ENCODE measurements at regions not wholly inside any gene's neighbourhood (a gene's known extent, or its start where the extent isn't known, plus 50 kb on each side); places are given as distances from the start of the nearest gene placed in this dataset.
"Not testable (repeated sequence)": the region's sequence is repeated elsewhere in the genome, so short reads cannot be mapped to it uniquely, and the experiment has no call there.

DNA sequence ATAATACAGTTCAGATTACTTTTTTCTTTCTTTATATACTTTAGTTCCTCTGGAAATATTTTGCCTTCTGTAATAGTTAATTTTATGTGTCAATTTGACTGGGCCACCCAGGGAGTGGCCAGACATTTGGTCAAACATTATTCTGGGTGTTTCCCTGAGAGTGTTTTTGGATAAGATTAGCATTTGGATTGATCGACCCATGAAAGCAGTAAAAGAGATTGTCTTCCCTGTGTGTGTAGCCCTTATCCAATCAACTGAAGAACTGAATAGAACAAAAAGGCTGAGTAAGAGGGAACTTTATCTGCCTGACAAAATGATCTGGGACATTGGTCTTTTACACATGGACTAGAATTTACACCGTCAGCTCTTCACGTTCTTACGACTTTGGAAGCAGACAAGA, 1190.1 kb upstream of the FAM98A start:
- Histone ChIP-seq H3K27ac (no peak overlapping the region), H3K4me2 (no peak overlapping the region), H3K9me3 (no peaks in the 10 kb centered on the region), H3K4me3 (no peak overlapping the region), H3K9ac (no peak overlapping the region), H3K36me3 (no peaks in the 10 kb centered on the region), H3K27me3 (no peaks in the 10 kb centered on the region), H4K20me1 (no peaks in the 10 kb centered on the region), H3K4me1 (no peaks in the 10 kb centered on the region)
- no peak for TF ChIP-seq Cebpa-rat (IDR thresholded peaks at IDR 0.05)

DNA sequence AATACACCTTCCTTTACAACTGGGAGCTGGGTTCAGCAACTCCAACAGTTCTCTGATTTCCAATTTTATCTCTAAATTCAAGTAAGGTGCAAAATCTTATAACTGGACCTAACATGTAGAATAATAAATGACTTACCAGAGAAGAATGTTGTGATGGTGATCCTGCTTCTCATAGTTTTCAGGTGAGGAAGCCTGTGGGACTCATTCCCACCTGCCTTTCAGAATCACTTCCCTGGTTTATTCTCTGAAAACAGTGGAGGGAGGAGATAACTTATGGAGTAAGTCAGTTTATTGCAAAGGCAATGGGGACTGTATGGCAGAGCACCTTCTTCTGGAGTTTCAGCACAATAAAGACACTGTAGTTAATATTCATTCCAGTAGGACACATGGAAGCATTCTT, 1188.2 kb upstream of the FAM98A start:
- Histone ChIP-seq H4K20me1 (no peaks in the 10 kb centered on the region), H3K4me2 (no peak overlapping the region), H3K36me3 (no peaks in the 10 kb centered on the region), H3K9me3 (no peaks in the 10 kb centered on the region), H3K9ac (no peak overlapping the region), H3K27ac (no peak overlapping the region), H3K4me3 (no peak overlapping the region), H3K27me3 (no peaks in the 10 kb centered on the region), H3K4me1 (no peaks in the 10 kb centered on the region)
- TF ChIP-seq Cebpa-rat (IDR thresholded peaks at IDR 0.05) = no peak

DNA sequence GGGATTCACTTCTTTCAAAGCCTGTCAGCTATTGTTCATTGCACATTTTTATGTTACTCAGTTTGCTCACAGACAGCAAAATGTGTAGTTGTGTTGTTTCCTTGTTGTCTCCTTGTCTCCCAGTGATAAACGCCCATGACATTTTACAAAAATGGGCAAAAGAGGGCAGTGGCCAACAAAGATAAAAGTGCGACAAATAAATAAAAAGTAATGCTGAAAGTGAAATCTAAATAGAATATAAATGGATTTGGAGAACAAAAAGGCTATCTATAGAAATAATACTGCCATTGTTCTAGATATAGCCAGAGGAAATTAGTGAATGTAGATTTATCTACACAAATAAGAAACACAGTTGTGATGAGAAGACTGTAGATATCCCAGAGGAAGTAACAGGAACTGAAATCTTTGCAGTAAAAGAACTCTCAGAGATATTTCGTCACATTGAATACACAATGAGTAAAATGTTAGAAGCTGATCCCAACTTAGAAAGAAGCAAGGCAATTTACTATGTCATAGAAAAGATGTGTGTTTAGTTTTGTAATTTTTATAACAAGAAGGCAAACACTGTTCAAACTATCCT, 1186.2 kb upstream of the FAM98A start:
- H3K4me2 ChIP-seq = no peak overlapping the region
- no peak overlapping the region for H3K27ac ChIP-seq
- no peaks in the 10 kb centered on the region for H3K4me1 ChIP-seq
- TF ChIP-seq Cebpa-rat (IDR thresholded peaks at IDR 0.05) = no peak
- H3K27me3 ChIP-seq = no peaks in the 10 kb centered on the region
- no peak overlapping the region for H3K9ac ChIP-seq
- no peak overlapping the region for H3K4me3 ChIP-seq
- no peaks in the 10 kb centered on the region for H3K9me3 ChIP-seq
- no peaks in the 10 kb centered on the region for H3K36me3 ChIP-seq
- H4K20me1 ChIP-seq = no peaks in the 10 kb centered on the region

DNA sequence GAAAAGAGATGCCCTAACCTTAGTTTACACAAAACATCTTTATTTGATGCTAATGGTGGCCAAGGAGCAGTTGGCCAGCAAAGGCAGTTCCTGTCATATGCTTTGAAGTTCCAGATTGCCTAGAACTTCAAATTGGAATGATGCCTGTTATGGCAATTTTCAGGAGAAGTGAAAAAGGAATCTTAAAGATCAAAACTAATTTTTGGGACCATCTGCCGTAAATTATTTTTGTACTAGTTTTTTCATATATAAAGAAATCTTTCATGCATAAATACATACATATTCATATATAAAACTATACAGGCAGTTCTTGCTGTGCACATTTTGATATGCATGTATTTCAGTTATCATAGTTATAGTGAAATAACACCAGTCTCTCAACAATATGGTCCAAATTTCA, 1185.6 kb upstream of the FAM98A start:
- Histone ChIP-seq H3K9ac (no peak overlapping the region), H3K4me3 (no peak overlapping the region), H3K36me3 (no peaks in the 10 kb centered on the region), H3K27me3 (no peaks in the 10 kb centered on the region), H4K20me1 (no peaks in the 10 kb centered on the region), H3K4me1 (no peaks in the 10 kb centered on the region), H3K4me2 (no peak overlapping the region), H3K9me3 (no peaks in the 10 kb centered on the region), H3K27ac (no peak overlapping the region)
- no peak for TF ChIP-seq Cebpa-rat (IDR thresholded peaks at IDR 0.05)

DNA sequence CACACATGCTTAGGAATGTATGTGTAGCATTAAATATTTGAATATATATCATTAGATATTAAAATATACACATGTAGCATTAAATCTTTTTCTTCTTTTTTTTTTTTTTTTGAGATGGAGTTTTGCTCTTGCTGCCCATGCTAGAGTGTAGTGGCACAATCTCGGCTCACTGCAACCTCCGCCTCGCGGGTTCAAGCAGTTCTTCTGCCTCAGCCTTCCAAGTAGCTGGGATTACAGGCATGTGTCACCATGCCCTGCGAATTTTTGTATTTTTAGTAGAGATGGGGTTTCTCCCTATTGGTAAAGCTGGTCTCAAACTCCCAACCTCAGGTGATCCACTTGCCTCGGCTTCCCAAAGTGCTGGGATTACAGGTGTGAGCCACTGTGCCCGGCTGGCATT, 1151.6 kb upstream of the FAM98A start:
- not testable (repeated sequence) for H3K27me3 ChIP-seq, H3K27ac ChIP-seq, H4K20me1 ChIP-seq, H3K4me2 ChIP-seq, H3K9me3 ChIP-seq, H3K4me3 ChIP-seq, H3K36me3 ChIP-seq, H3K9ac ChIP-seq, H3K4me1 ChIP-seq

DNA sequence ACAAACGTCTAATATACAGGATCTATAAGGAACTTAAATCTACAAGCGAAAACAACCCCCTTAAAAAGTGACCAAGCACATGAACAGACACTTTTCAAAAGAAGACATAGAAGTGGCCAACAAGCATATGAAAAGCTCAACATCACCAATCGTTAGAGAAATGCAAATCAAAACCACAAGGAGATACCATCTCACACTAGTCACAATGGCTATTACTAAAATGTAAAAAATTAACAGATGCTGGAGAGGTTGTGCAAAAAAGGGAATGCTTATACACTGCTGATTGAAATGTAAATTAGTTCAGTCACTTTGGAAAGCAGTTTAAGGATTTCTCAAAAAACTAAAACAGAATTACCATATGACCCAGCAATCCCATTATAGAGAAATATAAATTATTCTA, 1148.5 kb upstream of the FAM98A start:
- Histone ChIP-seq H3K36me3 (no peaks in the 10 kb centered on the region), H3K27me3 (no peaks in the 10 kb centered on the region), H3K4me2 (no peak overlapping the region), H3K9ac (no peak overlapping the region), H4K20me1 (no peaks in the 10 kb centered on the region), H3K4me1 (no peaks in the 10 kb centered on the region), H3K9me3 (no peaks in the 10 kb centered on the region), H3K4me3 (no peak overlapping the region), H3K27ac (no peak overlapping the region)
- no peak for TF ChIP-seq Cebpa-rat (IDR thresholded peaks at IDR 0.05)

DNA sequence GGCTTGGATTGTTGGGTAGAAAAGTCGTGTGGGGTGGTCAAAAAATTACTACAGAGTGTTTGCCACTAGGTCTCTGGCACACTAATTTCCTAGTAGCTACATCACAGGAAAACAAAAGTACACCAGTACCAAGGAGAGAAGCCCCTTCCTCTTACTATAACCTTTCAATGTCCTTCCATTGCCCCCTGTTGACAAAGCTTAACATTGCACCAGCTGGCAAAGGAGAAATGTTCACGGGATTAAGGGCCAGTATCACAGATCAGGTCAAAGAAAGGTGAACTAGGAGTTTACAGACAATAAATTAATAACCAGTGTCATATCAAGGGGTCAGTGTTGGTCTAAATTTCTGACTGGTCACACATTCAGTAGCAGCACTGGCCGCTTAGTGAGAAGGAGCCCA, 1139.6 kb upstream of the FAM98A start:
- Histone ChIP-seq H3K4me2 (no peak overlapping the region), H4K20me1 (no peaks in the 10 kb centered on the region), H3K27me3 (no peaks in the 10 kb centered on the region), H3K27ac (no peak overlapping the region), H3K9me3 (no peaks in the 10 kb centered on the region), H3K9ac (no peak overlapping the region), H3K4me3 (no peak overlapping the region), H3K4me1 (no peaks in the 10 kb centered on the region), H3K36me3 (no peaks in the 10 kb centered on the region)
- TF ChIP-seq Cebpa-rat (IDR thresholded peaks at IDR 0.05) = no peak

DNA sequence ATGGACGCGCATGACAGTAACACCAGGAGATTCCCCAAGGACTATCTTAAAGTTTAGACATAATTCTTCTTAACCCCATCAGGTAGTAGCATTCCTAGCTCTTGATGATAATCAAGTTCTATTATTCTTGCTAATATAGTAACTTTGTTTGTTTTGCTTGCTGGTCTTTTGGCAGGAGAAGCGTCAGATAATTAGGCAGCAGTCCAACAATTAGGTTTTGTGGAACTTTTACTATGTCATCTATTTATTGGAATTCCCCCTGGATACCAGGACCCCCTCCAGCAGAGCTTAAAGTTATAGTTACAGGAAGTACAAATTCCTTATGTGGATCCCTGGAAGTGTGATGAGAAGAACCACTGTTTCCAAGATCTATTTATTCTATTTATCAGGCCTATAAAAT, 1138.0 kb upstream of the FAM98A start:
- no peak overlapping the region for H3K27ac ChIP-seq
- no peaks in the 10 kb centered on the region for H3K9me3 ChIP-seq
- no peak overlapping the region for H3K4me3 ChIP-seq
- no peak overlapping the region for H3K4me2 ChIP-seq
- TF ChIP-seq Cebpa-rat (IDR thresholded peaks at IDR 0.05) = no peak
- no peak overlapping the region for H3K9ac ChIP-seq
- H3K36me3 ChIP-seq = no peaks in the 10 kb centered on the region
- H4K20me1 ChIP-seq = no peaks in the 10 kb centered on the region
- no peaks in the 10 kb centered on the region for H3K4me1 ChIP-seq
- H3K27me3 ChIP-seq = no peaks in the 10 kb centered on the region

DNA sequence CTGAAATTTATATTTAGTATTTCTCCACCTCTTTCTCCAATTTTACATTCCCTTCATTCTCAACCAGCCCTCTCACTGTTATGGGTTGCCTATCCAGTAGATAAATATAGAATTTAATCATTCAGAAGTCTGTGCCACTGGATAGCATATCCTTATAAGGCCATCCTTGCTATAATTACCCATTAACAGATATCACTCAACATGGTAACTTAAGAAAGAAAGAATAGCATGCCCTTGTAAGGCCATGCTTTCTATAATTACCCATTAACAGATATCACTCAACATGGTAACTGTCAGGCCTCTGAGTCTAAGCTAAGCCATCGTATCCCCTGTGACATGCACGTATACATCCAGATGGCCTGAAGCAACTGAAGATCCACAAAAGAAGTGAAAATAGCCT, 1137.4 kb upstream of the FAM98A start:
- Histone ChIP-seq H3K27me3 (no peaks in the 10 kb centered on the region), H3K9ac (no peak overlapping the region), H3K27ac (no peak overlapping the region), H3K4me1 (no peaks in the 10 kb centered on the region), H3K4me2 (no peak overlapping the region), H3K9me3 (no peaks in the 10 kb centered on the region), H3K36me3 (no peaks in the 10 kb centered on the region), H3K4me3 (no peak overlapping the region), H4K20me1 (no peaks in the 10 kb centered on the region)
- no peak for TF ChIP-seq Cebpa-rat (IDR thresholded peaks at IDR 0.05)

DNA sequence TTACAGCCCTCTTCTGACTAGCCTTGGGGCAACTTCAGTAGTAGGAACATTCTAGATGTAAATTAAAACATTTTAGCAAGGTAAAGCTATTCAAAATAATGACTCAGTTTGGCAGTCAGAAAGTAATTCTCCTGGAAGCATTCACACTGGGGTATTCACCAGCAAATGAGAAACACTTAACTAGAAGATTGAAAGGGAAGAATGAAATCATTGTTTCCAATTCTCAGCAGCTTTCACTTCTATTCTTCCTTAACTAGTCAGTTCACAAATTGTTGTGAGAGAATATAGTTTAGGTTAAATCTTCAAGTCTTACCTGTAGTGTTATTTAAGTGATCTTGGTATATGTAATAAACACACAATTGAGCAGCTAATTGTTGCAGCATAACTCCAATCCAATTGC, 1135.6 kb upstream of the FAM98A start:
- Histone ChIP-seq H3K36me3 (no peaks in the 10 kb centered on the region), H3K27ac (no peak overlapping the region), H3K9me3 (no peaks in the 10 kb centered on the region), H3K4me3 (no peak overlapping the region), H4K20me1 (no peaks in the 10 kb centered on the region), H3K4me1 (no peaks in the 10 kb centered on the region), H3K27me3 (no peaks in the 10 kb centered on the region), H3K9ac (no peak overlapping the region), H3K4me2 (no peak overlapping the region)
- no peak for TF ChIP-seq Cebpa-rat (IDR thresholded peaks at IDR 0.05)

DNA sequence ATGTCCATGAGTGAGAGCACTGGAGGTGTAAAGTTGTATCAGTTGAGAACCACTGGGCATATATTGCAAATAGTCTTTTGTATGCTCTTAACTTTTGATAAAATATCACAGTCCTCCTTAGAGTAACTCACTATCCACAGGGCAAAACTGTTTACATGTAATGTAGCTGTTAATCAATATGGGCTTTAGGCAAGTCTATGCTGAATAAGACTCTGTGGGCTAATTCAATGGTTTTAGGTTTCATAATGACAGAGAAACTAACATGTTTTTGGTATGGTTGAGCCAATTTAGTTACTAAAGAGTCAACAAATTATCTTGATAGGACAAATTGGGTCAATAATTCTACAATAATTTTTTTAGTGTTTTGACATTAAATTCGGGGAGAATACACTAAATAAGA, 1134.9 kb upstream of the FAM98A start:
- Histone ChIP-seq H3K9me3 (no peaks in the 10 kb centered on the region), H3K4me3 (no peak overlapping the region), H4K20me1 (no peaks in the 10 kb centered on the region), H3K27ac (no peak overlapping the region), H3K9ac (no peak overlapping the region), H3K4me2 (no peak overlapping the region), H3K4me1 (no peaks in the 10 kb centered on the region), H3K27me3 (no peaks in the 10 kb centered on the region), H3K36me3 (no peaks in the 10 kb centered on the region)
- no peak for TF ChIP-seq Cebpa-rat (IDR thresholded peaks at IDR 0.05)

Data from BLaER1 (cell line).